Putamen (tissue), 1 donor: ENCODE measurements at regions not wholly inside any gene's neighbourhood (a gene's known extent, or its start where the extent isn't known, plus 50 kb on each side); places are given as distances from the start of the nearest gene placed in this dataset.

Experiments used
- DNase-seq: peaks from one replicate; pipeline ENCODE4 v3.0.0-alpha.2; 2016; ENCODE audit warnings: low spot score

DNA sequence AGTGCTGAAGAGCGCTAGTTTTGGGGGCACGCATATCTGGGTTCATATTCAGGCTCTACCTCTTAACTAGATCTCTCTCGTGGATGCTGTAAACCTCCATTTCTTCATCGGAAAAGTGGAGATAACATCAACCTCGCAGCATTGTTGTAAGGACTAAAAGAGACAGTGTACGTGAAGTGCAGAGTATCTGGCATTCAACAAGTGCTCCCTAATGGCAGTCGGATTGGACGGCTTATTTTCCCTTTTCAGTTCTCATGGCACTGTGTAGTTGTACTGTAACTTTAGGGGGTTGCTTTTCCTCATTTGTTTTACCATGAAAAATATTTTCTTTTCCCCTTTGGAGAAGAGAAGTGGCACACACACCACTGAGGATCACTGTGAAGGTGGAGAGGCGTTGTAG lies 51.4 kb upstream of the ESX1 start:
- no peak for DNase-seq
